NCI-H187 treated with DMSO at 0.1 percent for 48 hours (cell line): ENCODE measurements at regions not wholly inside any gene's neighbourhood (a gene's known extent, or its start where the extent isn't known, plus 50 kb on each side); places are given as distances from the start of the nearest gene placed in this dataset.

Experiments
- DNase-seq: peaks from one replicate; lab custom pipeline; 2025; lab: John Stamatoyannopoulos, UW

- no peak for DNase-seq
Observed at GRCh38 chr5:5795074-5795771, 372.7 kb downstream of the ICE1 start.

DNA sequence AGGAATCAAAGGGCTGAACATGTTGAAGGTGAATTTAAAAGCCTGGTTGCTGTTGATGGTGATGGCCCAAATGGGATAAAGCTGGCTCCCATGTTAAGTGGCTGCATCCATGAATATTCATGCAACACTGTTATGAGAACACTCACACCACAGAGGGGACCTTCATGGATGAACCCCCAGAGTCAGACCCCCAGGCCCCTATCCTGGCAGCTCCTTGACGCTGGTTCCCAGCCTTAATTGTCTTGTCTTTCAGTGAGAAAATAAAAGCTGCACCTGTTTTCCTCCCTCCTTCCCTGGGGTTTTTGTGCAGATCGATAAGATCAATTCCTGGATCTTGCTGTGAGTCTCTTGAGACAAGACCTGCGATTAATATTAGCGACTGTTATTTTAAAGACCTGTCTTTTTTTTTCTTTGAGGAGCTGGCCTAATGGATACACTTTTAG, 371.7 kb downstream of the ICE1 start:
- DNase-seq, result no peak

DNA sequence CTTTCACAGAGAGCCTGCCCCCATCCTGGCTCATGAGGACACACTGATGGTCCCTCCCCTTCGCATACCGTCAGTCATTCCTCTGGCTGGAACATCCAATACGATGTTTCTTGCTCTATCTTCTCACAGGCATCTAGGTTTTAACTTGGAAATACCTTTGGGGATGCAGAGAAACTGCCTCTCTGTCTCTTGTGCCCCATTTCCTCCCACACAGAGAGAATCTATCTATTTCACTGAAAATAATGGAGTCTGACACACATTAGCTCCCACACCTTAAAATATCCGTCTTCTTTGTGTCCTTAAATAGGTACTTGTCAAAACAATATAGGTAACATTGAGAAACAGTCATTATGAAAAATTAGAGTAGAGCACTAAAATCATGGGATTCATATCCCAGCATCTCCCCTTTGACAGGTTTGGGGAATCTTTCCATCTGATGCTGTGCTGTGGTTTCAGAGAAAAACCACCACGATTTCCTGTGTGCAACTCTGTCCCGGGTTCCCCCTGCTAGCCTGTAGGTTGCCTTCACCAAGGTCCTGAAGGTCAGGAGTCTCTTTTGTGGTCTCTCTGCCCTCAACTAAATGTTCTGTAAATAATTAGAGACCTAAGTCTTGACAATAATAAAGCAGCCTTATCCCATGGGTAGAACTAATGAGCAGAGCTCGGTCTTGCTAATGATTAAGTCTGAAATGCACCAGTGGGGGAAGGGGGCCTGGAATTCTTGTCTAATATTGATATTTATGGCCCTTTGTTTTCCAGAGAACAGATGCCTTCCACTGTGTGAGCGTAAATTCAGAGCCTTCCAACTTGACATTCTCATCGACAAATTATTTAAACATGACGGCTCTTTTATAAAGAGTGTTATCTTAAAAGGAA, 371.0 kb downstream of the ICE1 start:
- DNase-seq, result no peak

GRCh38 chr5:5792106-5792505, 369.6 kb downstream of the ICE1 start:
- no peak for DNase-seq

DNA sequence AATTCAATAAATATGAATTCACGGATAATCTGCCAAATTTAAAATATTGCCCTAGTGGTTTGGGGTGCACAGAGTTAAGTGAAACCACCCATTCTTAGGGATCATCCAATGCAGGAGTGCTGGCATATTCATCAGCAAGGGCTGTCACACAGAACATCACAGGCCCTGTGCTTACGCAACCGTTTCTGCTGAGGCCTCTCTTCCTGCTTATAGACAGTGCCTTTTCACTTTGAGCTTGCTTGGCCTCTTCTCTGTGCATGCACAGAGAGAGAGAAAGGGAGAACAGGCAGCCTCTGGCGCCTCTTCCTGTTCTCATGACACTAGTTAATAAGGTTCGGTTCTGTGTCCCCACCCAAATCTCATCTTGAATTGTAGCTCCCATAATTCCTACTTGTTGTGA, 366.3 kb downstream of the ICE1 start:
- DNase-seq, result no peak

GRCh38 chr5:5787373-5787772, 364.9 kb downstream of the ICE1 start:
- no peak for DNase-seq

GRCh38 chr5:5784101-5784500, 361.6 kb downstream of the ICE1 start:
- no peak for DNase-seq

GRCh38 chr5:5783021-5783420, 360.5 kb downstream of the ICE1 start:
- DNase-seq, result no peak

- DNase-seq, result no peak
Observed at GRCh38 chr5:5782402-5782801, 359.9 kb downstream of the ICE1 start.

GRCh38 chr5:5781335-5781734, 358.9 kb downstream of the ICE1 start:
- no peak for DNase-seq

GRCh38 chr5:5780253-5780652, 357.8 kb downstream of the ICE1 start:
- no peak for DNase-seq

DNA sequence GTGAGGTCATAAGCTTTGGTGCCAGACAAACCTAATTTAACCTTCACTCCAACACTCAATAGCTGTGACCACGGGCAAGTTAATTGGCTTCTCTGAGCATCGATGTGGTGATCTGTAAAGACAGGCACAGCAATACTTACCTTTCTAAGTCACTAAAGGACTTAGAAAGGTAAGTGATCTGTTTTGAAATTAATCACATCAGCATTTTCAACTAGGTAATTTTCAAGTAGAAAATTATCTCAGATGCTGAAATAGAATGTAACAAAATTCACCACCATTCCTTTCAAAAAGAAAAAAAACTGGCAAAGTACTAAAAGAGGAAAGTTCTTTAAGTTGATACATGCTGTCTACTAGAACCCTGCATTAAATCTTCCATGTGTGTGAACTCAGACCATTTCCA, 354.5 kb downstream of the ICE1 start:
- no peak for DNase-seq

DNA sequence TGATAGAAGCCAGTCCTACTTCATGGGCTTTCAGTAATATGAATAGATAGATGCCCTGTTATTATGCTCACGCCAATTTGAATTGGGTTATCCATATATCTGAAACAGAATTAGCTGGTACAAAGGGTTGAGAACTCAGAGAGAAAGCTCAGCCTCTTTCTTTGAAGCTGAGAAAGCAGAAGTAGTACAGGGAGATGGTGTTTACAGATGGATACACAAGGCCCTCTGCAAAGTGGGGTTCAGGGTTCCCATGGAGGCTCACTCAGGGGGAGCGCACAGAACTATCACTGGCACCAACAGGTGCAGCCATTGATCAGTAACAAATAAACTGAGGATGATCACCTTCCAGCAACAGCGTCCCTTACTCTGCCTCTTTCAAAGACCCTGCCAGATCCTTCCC, 349.7 kb downstream of the ICE1 start:
- no peak for DNase-seq

- no peak for DNase-seq
Observed at GRCh38 chr5:5770825-5771224, 348.3 kb downstream of the ICE1 start.

- no peak for DNase-seq
Observed at GRCh38 chr5:5767286-5767928, 344.9 kb downstream of the ICE1 start.

DNA sequence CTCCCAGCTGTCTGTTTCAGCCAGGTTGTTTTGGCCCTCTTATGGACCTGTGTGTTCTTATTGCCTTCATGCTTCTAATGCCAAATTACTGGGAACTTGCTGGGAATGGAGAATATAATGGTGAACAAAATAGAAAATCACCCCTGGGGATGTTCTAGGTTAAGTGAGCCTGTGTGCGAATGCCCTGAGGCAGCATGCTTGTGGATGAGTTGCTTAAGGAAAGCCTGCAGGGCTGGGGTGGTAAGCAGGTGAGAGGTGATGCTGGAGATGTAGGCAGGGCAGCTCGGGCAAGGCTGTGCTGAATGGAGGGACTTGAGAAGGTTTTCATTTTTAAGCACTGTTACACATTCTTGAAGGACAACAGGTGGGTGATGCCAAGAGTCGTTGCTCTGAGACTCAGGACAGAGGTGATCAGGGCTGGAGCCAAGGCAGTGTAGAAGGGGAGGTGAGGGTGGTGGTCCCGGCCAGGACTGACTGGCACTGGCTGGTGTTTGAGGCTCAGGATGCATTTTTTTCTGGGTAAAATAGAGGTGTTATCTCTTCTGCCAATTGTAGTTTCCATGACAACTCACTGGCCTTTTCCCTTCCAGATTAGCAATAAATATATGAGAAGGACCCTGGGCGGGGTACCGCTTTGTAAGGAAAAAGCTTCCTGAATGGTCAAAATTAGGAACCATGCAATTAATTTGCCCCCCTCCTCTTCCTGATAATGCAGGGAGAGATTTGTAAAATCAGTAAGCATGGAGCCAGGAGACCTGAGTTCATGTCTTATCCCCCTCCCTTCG, 342.8 kb downstream of the ICE1 start:
- DNase-seq, result no peak

DNA sequence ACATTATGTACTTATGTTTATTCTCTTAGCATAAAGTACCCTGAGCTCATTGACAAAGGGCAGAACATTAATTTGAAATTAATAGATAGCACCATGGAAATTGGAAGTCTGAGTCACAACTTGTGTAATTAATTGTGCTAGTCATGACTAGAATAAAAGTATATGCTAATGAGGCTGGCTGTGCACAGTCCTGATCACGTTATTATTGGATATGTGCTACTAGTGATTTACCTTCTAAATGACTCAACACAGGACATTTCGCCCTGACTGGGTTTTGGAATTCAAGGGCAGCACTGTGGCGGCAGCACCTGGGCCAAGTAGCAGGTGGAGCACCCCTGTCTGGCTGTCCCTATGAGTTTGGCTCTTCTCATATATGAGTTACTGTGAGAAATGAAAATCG, 341.8 kb downstream of the ICE1 start:
- no peak for DNase-seq

DNA sequence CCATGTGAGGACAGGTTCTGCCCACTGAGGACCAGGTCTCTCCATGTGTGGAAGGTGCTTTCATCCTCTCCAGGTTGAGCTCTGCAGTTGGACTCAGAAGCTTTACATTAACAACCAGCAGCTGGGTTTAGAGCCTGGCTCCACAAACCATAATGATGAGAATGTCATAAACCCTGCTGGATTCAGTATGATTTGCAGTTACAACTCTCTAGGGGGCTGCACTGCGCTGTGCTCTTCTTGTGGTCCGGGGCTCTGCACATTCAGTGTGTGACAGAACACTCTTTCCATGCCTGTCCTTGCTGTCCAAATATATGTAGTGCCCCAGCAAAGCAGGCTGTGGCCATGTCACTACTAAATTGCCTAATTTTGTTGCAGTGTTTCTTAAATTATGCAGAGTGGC, 334.3 kb downstream of the ICE1 start:
- DNase-seq, result no peak

- no peak for DNase-seq
Observed at GRCh38 chr5:5755888-5756287, 333.4 kb downstream of the ICE1 start.

DNA sequence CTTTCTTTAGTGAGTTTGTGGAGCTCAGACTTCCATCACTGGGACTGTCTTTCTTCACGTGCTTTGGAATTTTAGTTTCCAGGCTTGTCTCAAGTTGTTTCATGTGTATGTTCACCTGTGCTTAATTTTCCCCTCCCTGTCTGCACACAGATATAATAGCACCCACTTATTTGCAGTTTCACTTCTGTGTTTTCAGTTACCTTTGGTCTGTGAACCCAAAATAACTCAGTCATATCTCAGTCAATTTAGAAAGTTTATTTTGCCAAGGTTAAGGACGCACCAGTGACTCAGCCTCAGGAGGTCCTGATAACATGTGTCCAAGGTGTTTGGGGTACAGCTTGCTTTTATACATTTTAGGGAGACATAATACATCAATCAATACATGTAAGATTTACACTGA, 330.4 kb downstream of the ICE1 start:
- DNase-seq, result no peak

- no peak for DNase-seq
Observed at GRCh38 chr5:5751987-5752386, 329.5 kb downstream of the ICE1 start.

- DNase-seq, result no peak
Observed at GRCh38 chr5:5751498-5751897, 329.0 kb downstream of the ICE1 start.
